C4-2B (cell line): ENCODE measurements at regions not wholly inside any gene's neighbourhood (a gene's known extent, or its start where the extent isn't known, plus 50 kb on each side); places are given as distances from the start of the nearest gene placed in this dataset.
"Not testable (repeated sequence)": the region's sequence is repeated elsewhere in the genome, so short reads cannot be mapped to it uniquely, and the experiment has no call there.

Experiments
- H3K27ac ChIP-seq: fragments of 450-650 bp; 2 replicates; pipeline ENCODE4 v1.5.1; 2017
- ZFX ChIP-seq: fragments of 450-650 bp; IDR thresholded peaks from 2 replicates; pipeline ENCODE4 v1.6.1; 2017
- TF ChIP-seq, protein P1 (sequence below): fragments of 450-650 bp; conservative IDR thresholded peaks from 2 replicates; pipeline ENCODE4 v1.5.1; 2017; ENCODE audit warnings: mild to moderate bottlenecking

GRCh38 chr6:86459978-86460377 lies 477.4 kb upstream of the HTR1E start:
- TF ChIP-seq ZFX: no peak
- TF ChIP-seq, protein P1, sequence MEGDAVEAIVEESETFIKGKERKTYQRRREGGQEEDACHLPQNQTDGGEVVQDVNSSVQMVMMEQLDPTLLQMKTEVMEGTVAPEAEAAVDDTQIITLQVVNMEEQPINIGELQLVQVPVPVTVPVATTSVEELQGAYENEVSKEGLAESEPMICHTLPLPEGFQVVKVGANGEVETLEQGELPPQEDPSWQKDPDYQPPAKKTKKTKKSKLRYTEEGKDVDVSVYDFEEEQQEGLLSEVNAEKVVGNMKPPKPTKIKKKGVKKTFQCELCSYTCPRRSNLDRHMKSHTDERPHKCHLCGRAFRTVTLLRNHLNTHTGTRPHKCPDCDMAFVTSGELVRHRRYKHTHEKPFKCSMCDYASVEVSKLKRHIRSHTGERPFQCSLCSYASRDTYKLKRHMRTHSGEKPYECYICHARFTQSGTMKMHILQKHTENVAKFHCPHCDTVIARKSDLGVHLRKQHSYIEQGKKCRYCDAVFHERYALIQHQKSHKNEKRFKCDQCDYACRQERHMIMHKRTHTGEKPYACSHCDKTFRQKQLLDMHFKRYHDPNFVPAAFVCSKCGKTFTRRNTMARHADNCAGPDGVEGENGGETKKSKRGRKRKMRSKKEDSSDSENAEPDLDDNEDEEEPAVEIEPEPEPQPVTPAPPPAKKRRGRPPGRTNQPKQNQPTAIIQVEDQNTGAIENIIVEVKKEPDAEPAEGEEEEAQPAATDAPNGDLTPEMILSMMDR: no peak
- no peak overlapping the region for H3K27ac ChIP-seq

DNA sequence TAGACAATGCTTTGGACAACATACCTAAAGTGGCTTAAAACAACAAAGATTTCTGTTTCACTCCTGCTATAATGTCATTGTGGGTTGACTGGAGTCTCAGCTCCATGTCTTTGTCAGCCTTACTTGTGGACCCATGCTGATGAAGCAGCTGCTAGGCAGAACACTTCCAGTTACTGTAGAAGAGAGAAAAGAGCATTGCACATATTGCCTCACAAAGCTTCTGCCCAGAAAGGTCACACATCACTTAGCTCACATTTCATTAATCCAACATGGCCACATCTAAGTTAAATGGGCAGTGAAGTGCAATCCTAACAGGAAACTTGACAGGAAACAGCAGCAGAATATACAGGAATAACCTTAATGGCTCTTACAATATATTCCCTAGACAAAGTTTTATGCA lies 480.5 kb upstream of the HTR1E start:
- TF ChIP-seq, protein P1: no peak
- TF ChIP-seq ZFX: no peak
- H3K27ac ChIP-seq: no peak overlapping the region

- H3K27ac ChIP-seq: no peak overlapping the region
- no peak for TF ChIP-seq ZFX
- TF ChIP-seq, protein P1: no peak
These were observed 484.1 kb upstream of the HTR1E start for GRCh38 chr6:86453232-86453631.

DNA sequence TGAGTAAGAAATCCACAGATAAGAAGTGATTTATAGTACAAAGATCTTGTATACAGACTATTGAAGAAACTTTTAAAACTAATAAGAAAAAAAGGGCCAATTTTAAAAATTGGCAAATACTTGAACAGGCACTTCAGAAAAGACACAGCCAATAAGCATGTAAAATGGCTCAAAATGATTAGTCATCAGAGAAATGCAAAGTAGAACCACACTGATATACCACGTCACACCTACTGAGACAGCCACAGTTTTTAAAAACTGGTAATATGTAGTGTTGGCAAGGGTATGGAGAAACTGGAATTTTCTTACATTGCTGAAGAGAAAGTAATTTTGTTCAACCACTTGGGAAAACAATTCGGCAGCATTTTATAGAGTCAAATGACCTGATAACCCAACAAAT lies 488.9 kb upstream of the HTR1E start:
- no peak overlapping the region for H3K27ac ChIP-seq
- TF ChIP-seq, protein P1: no peak
- no peak for TF ChIP-seq ZFX

GRCh38 chr6:86440608-86441007 lies 496.7 kb upstream of the HTR1E start:
- TF ChIP-seq ZFX: no peak
- no peak overlapping the region for H3K27ac ChIP-seq

GRCh38 chr6:86423571-86423970 lies 513.8 kb upstream of the HTR1E start:
- TF ChIP-seq ZFX: no peak
- TF ChIP-seq, protein P1: no peak

GRCh38 chr6:86412057-86412456 lies 525.3 kb upstream of the HTR1E start:
- TF ChIP-seq, protein P1: no peak
- TF ChIP-seq ZFX: no peak

More at GRCh38 chr6:86423571-86423970, 513.8 kb upstream of the HTR1E start:
- H3K27ac ChIP-seq: no peak overlapping the region

DNA sequence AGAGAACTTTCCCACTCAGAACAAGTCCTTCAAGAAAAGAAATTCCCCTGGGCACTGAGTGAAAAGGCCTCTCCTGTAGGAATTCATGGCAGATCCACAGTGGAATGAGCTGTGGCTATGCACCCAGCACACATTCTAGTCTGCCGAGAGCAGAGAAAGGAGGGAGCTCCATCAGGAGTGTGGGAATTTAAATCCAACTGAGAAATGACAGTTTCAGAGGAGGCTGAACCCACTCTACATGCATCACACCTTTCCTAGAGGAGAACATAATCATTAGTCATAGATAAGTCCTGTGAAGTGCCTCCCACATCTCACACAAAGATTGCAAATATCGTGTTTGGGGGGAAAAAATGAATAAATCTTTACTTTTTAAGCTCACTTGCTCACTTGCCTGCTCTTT lies 530.2 kb upstream of the HTR1E start:
- H3K27ac ChIP-seq: no peak overlapping the region
- no peak for TF ChIP-seq ZFX
- TF ChIP-seq, protein P1: no peak

More at GRCh38 chr6:86412057-86412456, 525.3 kb upstream of the HTR1E start:
- H3K27ac ChIP-seq: no peak overlapping the region

DNA sequence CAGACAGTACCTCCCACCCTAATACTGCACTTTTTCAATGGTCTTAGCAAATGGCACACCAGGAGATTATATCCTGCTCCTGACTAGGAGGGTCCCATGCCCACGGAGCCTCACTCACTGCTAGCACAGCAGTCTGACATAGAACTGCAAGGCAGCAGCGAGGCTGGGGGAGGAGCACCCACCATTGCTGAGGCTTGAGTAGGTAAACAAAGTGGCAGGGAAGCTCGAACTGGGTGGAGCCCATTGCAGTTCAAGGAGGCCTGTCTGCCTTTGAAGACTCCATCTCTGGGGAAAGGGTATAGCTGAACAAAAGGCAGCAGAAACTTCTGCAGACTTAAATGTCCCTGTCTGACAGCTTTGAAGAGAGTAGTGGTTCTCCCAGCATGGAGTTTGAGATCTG lies 544.5 kb upstream of the HTR1E start:
- not testable (repeated sequence) for H3K27ac ChIP-seq
